SK-N-SH (cell line): ENCODE measurements at regions not wholly inside any gene's neighbourhood (a gene's known extent, or its start where the extent isn't known, plus 50 kb on each side); places are given as distances from the start of the nearest gene placed in this dataset.

ENCODE experiments used
- CTCF ChIA-PET: fragments of 300-600, 350-600 bp; formaldehyde crosslinking; extraction: SDS; loops from one replicate; lab custom pipeline; 2021; lab: Yijun Ruan, JAX
- POLR2A ChIA-PET: fragments of 350-600 bp; sonication (Branson Sonifier 250); formaldehyde crosslinking; extraction: SDS; loops from one replicate; lab custom pipeline; 2020; ENCODE audit warnings: antibody characterized with exemption, inconsistent platforms; lab: Yijun Ruan, JAX
- DNase-seq: peaks from one replicate; pipeline ENCODE4 v3.0.0; 2012
- H2AFZ ChIP-seq: fragments of 200-600 bp; sonication (generic); 2 replicates; pipeline ENCODE4 v1.8.1; 2016; ENCODE audit warnings: antibody characterized with exemption, mild to moderate bottlenecking, low read depth
- H3F3A ChIP-seq: fragments of 200-600 bp; sonication (generic); replicated peaks from 2 replicates; pipeline ENCODE3; 2016; ENCODE audit warnings: antibody characterized with exemption, mild to moderate bottlenecking; ENCODE audit not compliant: insufficient read depth
- H3K27ac ChIP-seq, 2 experiments: fragments of 200-500 bp in 1 of 2; fragments of 200-600 bp in 1 of 2; sonication (Bioruptor generic) in 1 of 2; sonication (generic), shearing (Covaris generic) in 1 of 2; 2 replicates each; pipeline versions ENCODE4 v1.5.1 to v1.6.1; 2014 to 2016; ENCODE audit warnings: low read depth in 2 of 2, inconsistent platforms in 1 of 2, low read length in 1 of 2, mild to moderate bottlenecking in 1 of 2, mixed read lengths in 1 of 2
- H3K27me3 ChIP-seq: fragments of 200-600 bp; sonication (generic), shearing (Covaris generic); 2 replicates; pipeline ENCODE4 v1.6.1; 2016; ENCODE audit warnings: mixed run types; ENCODE audit not compliant: insufficient read depth
- H3K36me3 ChIP-seq, 2 experiments: fragments of 200-500 bp in 1 of 2; fragments of 200-600 bp in 1 of 2; sonication (Bioruptor generic) in 1 of 2; sonication (generic) in 1 of 2; replicated peaks in 1 of 2; 2 replicates each; pipeline versions ENCODE3 to v1.5.1; 2014 to 2016; ENCODE audit warnings: low read length in 1 of 2, mild to moderate bottlenecking in 1 of 2; ENCODE audit not compliant: insufficient read depth in 2 of 2, control insufficient read depth in 1 of 2
- H3K4me1 ChIP-seq, 2 experiments: fragments of 200-500 bp in 1 of 2; fragments of 200-600 bp in 1 of 2; sonication (Bioruptor generic) in 1 of 2; sonication (generic), shearing (Covaris generic) in 1 of 2; 2 replicates each; pipeline versions ENCODE4 v1.5.1 to v1.6.1; 2014 to 2016; ENCODE audit warnings: low read depth in 1 of 2, low read length in 1 of 2, mixed run types in 1 of 2; ENCODE audit not compliant: insufficient read depth in 2 of 2, control insufficient read depth in 1 of 2
- H3K4me2 ChIP-seq: fragments of 200-600 bp; sonication (generic), shearing (Covaris generic); 2 replicates; pipeline ENCODE4 v1.6.1; 2017; ENCODE audit warnings: mixed run types
- H3K4me3 ChIP-seq, 2 experiments: fragments of 200-500 bp in 1 of 2; fragments of 200-600 bp in 1 of 2; sonication (Bioruptor generic) in 1 of 2; sonication (generic), shearing (Covaris generic) in 1 of 2; 2 replicates each; pipeline versions ENCODE4 v1.5.1 to v1.8.1; 2014 to 2016; ENCODE audit warnings: low read depth in 2 of 2, inconsistent platforms in 1 of 2, low read length in 1 of 2, mild to moderate bottlenecking in 1 of 2, mixed read lengths in 1 of 2, moderate library complexity in 1 of 2
- H3K79me2 ChIP-seq: fragments of 200-600 bp; sonication (generic); 2 replicates; pipeline ENCODE4 v1.8.1; 2017; ENCODE audit warnings: mild to moderate bottlenecking; ENCODE audit not compliant: insufficient read depth
- H3K9ac ChIP-seq: fragments of 200-600 bp; sonication (generic); 2 replicates; pipeline ENCODE4 v1.6.1; 2017; ENCODE audit warnings: mixed run types
- H3K9me2 ChIP-seq: fragments of 200-600 bp; sonication (generic); 2 replicates; pipeline ENCODE4 v1.6.1; 2017; ENCODE audit warnings: mixed run types
- H3K9me3 ChIP-seq: fragments of 200-600 bp; sonication (generic); 2 replicates; pipeline ENCODE4 v1.6.1; 2017; ENCODE audit warnings: mixed run types, mild to moderate bottlenecking, moderate library complexity
- H4K20me1 ChIP-seq: fragments of 200-600 bp; sonication (generic); 2 replicates; pipeline ENCODE4 v1.6.1; 2017; ENCODE audit warnings: mild to moderate bottlenecking, mixed run types; ENCODE audit not compliant: insufficient read depth
- EP300 ChIP-seq, 2 experiments: IDR thresholded peaks; 2 replicates each; pipeline versions ENCODE4 v1.4.0 to v1.6.1; 2012; ENCODE audit warnings: borderline replicate concordance in 1 of 2, low read depth in 1 of 2, low read length in 1 of 2
- EZH2phosphoT487 ChIP-seq: fragments of 200-600 bp; sonication (generic); IDR thresholded peaks from 2 replicates; pipeline ENCODE4 v1.6.1; 2017; ENCODE audit warnings: low read depth, mixed run types, mild to moderate bottlenecking, antibody characterized with exemption, moderate library complexity, borderline replicate concordance
- FOSL2 ChIP-seq: IDR thresholded peaks from 2 replicates; pipeline ENCODE4 v1.4.0; 2012; ENCODE audit warnings: low read depth, mild to moderate bottlenecking, moderate library complexity, borderline replicate concordance
- FOXM1 ChIP-seq: IDR thresholded peaks from 2 replicates; pipeline ENCODE4 v1.4.0; 2012; ENCODE audit warnings: low read depth, mild to moderate bottlenecking
- IRF3 ChIP-seq: fragments of 150-350 bp; IDR thresholded peaks from 2 replicates; pipeline ENCODE4 v1.6.1; 2016; ENCODE audit warnings: mild to moderate bottlenecking, low read depth, low read length
- MEF2A ChIP-seq: IDR thresholded peaks from 2 replicates; pipeline ENCODE4 v1.4.0; 2012; ENCODE audit warnings: low read depth, borderline replicate concordance
- MXI1 ChIP-seq: IDR thresholded peaks from 2 replicates; pipeline ENCODE4 v1.6.1; 2012; ENCODE audit warnings: mild to moderate bottlenecking, low read depth, low read length, improper control_type of control experiment
- NRF1 ChIP-seq: IDR thresholded peaks from 2 replicates; pipeline ENCODE4 v1.6.1; 2012; ENCODE audit warnings: low read depth, mild to moderate bottlenecking, low read length
- PBX3 ChIP-seq: IDR thresholded peaks from 2 replicates; pipeline ENCODE4; 2012
- POLR2AphosphoS5 ChIP-seq: IDR thresholded peaks from 2 replicates; pipeline ENCODE4 v1.6.1; 2012; ENCODE audit warnings: low read depth, low read length
- RAD21 ChIP-seq: IDR thresholded peaks from 2 replicates; pipeline ENCODE4 v1.6.1; 2012; ENCODE audit warnings: mild to moderate bottlenecking, low read length
- REST ChIP-seq: IDR thresholded peaks from 2 replicates; pipeline ENCODE4 v1.6.1; 2012; ENCODE audit warnings: mild to moderate bottlenecking, low read depth, low read length, moderate library complexity
- RFX5 ChIP-seq: IDR thresholded peaks from 2 replicates; pipeline ENCODE4 v1.6.1; 2012; ENCODE audit warnings: mild to moderate bottlenecking, improper control_type of control experiment, low read length
- SIN3A ChIP-seq: IDR thresholded peaks from 2 replicates; pipeline ENCODE4 v1.6.1; 2012; ENCODE audit warnings: low read depth, mild to moderate bottlenecking, low read length, moderate library complexity, borderline replicate concordance
- TCF12 ChIP-seq: IDR thresholded peaks from 2 replicates; pipeline ENCODE4 v1.4.0; 2012
- TEAD4 ChIP-seq: IDR thresholded peaks from 2 replicates; pipeline ENCODE4 v1.4.0; 2012; ENCODE audit warnings: mild to moderate bottlenecking, borderline replicate concordance; ENCODE audit not compliant: insufficient read depth
- WGBS: methylation state at CpG from one replicate; pipeline ENCODE4 v1.1.6; 2017; ENCODE audit warnings: low lambda C conversion rate; 5-methylcytosine and 5-hydroxymethylcytosine counted together
- TF ChIP-seq, protein P1 (sequence below): IDR thresholded peaks from 2 replicates; pipeline ENCODE4 v1.4.0; 2012; ENCODE audit warnings: low read depth
- TF ChIP-seq, protein P2 (sequence below): fragments of 150-350 bp; IDR thresholded peaks from 2 replicates; pipeline ENCODE4 v1.6.1; 2017; ENCODE audit warnings: antibody characterized with exemption, low read length, low read depth, borderline replicate concordance

DNA sequence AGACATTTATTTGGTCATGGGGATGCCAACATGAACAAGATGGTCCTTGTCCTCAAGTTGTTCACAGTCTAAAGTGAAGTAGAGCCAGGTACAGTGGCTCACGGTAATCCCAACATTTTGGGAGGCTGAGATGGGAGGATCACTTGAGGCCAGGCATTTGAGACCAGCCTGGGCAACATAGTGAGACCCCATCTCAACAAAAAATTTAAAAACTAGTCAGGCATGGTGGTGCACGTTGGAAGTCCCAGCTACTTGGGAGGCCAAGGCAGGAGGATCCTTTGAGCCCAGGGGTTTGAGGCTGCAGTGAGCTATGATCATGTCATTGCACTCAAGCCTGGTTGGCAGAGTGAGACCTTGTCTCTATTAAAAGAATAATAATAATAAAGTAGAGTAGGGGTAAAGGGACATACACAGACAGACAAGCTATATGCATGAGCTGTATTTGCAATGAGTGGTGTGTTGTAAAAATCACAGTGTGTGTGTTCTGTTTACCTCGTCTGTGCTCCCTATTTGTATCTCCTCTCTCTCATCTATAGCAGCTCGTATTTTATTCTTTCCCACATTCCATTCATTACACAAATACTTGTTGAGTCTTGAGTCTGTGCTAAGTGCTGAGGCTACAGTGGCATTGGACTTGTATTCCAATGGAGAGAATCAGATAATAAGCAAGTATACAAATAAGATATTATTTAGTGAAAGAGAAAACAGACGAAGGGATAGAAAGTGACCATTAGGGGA, 73.9 kb upstream of the DHX40 start (continued):
- TF ChIP-seq REST (no peak), RAD21 (no peak), TEAD4 (no peak), SIN3A (no peak)

DNA sequence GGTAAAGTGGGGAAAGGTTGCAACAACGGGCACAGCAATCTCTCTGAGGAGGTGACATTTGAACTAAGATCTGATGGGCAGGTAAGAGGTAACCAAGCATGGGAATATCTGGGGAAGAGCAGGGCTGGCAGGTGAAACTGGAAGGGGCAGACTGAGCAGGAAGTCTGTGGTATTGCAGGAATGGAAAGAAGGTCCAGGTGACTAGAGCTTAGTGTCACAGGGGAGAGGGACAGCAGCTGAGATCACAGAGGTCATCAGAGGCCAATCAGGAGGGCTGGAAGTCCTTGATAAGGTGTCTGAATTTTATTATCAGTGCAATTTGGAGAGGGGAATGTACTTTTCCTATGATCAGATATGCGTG, 73.3 kb upstream of the DHX40 start:
- Histone ChIP-seq H3K27ac (no peak overlapping the region), H3K9me3 (no peaks in the 10 kb centered on the region), H3K4me3 (no peak overlapping the region), H3F3A (no peaks in the 10 kb centered on the region), H3K4me2 (no peak overlapping the region), H2AFZ (no peak overlapping the region), H4K20me1 (no peaks in the 10 kb centered on the region), H3K4me1 (peaks cover 0 to 7% of the 10 kb centered on the region in 2 experiments; a peak in 1 of 4 replicates), H3K36me3 (no peaks in the 10 kb centered on the region), H3K27me3 (no peaks in the 10 kb centered on the region; the same call in 1 of the 2 replicates), H3K9me2 (no peaks in the 10 kb centered on the region), H3K9ac (no peak overlapping the region), H3K79me2 (no peaks in the 10 kb centered on the region)
- ChIA-PET CTCF (interaction anchor here (0.6 to 1.9 kb wide), 6 partner anchors 18 to 80 kb away, joined by 3 to 8 read pairs (median 4); no protein-coding TSS in a partner anchor), POLR2A (no interaction called here)
- no peak for DNase-seq
- TF ChIP-seq IRF3 = no peak
- no peak for TF ChIP-seq MEF2A
- no peak for TF ChIP-seq SIN3A
- TF ChIP-seq, protein P1, sequence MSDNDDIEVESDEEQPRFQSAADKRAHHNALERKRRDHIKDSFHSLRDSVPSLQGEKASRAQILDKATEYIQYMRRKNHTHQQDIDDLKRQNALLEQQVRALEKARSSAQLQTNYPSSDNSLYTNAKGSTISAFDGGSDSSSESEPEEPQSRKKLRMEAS = no peak
- TF ChIP-seq REST = no peak
- TF ChIP-seq NRF1 = no peak
- TF ChIP-seq EP300 (IDR thresholded peaks at IDR 0.05; ENCODE audit: borderline replicate concordance in 1 of 2, low read depth in 1 of 2, low read length in 1 of 2) = no peak
- TF ChIP-seq FOXM1 = no peak
- TF ChIP-seq TCF12 = no peak
- no peak for TF ChIP-seq MXI1
- no peak for TF ChIP-seq RFX5
- TF ChIP-seq PBX3 = no peak
- TF ChIP-seq TEAD4 = no peak
- TF ChIP-seq POLR2AphosphoS5 = no peak
- TF ChIP-seq EZH2phosphoT487 = no peak
- TF ChIP-seq, protein P2, sequence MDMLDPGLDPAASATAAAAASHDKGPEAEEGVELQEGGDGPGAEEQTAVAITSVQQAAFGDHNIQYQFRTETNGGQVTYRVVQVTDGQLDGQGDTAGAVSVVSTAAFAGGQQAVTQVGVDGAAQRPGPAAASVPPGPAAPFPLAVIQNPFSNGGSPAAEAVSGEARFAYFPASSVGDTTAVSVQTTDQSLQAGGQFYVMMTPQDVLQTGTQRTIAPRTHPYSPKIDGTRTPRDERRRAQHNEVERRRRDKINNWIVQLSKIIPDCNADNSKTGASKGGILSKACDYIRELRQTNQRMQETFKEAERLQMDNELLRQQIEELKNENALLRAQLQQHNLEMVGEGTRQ = no peak
- no peak for TF ChIP-seq FOSL2
- 47% methylated on average over 2 of the region's 2 CpGs for WGBS
